ENCODE measurements at regions not wholly inside any gene's neighbourhood (a gene's known extent, or its start where the extent isn't known, plus 50 kb on each side); places are given as distances from the start of the nearest gene placed in this dataset.

GRCh38 chr16:6363896-6364607 is 968.6 kb upstream of the RBFOX1 start:
- DNase-seq (no peak), ATAC-seq (ENCODE audit: low read depth) (no peak)
- Histone ChIP-seq H3K56ac (ENCODE audit: extremely low read depth, insufficient read depth, low read length) (no peak overlapping the region), H2BK120ac (ENCODE audit: low read depth, low read length) (no peak overlapping the region), H3K79me1 (ENCODE audit: low read depth in 1 of 2, low read length in 2 of 2) (no peaks in the 10 kb centered on the region), H3K9ac (ENCODE audit: low read depth, low read length) (no peak overlapping the region), H3K27me3 (ENCODE audit: control insufficient read depth, insufficient read depth, low read length) (no peaks in the 10 kb centered on the region), H2BK5ac (ENCODE audit: low read depth, low read length, poor library complexity, severe bottlenecking) (no peak overlapping the region), H2BK15ac (ENCODE audit: low read depth, low read length) (no peak overlapping the region), H4K20me1 (ENCODE audit: insufficient read depth, low read length) (no peaks in the 10 kb centered on the region), H3K23ac (ENCODE audit: low read depth, low read length) (no peak overlapping the region), H4K8ac (ENCODE audit: low read depth in 2 of 2, low read length in 2 of 2) (no peak overlapping the region), H2BK20ac (ENCODE audit: low read depth, low read length) (no peak overlapping the region), H2AK9ac (replicated peaks; ENCODE audit: low read depth, low read length, poor library complexity) (no peak overlapping the region), H3K4me2 (ENCODE audit: low read depth, low read length) (no peak overlapping the region), H3K9me3 (ENCODE audit: control insufficient read depth, insufficient read depth, low read length) (peaks cover 2% of the 10 kb centered on the region; the same call in 1 of the 2 replicates), H3K9me1 (ENCODE audit: insufficient read depth, low read length) (no peaks in the 10 kb centered on the region), H3K27ac (ENCODE audit: insufficient read depth, low read length) (no peak overlapping the region), H4K91ac (ENCODE audit: insufficient read depth, low read depth, low read length) (no peak overlapping the region), H3K18ac (ENCODE audit: low read depth, low read length) (no peak overlapping the region), H3K36me3 (ENCODE audit: control insufficient read depth, insufficient read depth, low read length) (no peaks in the 10 kb centered on the region), H3K4ac (ENCODE audit: low read depth, low read length) (no peak overlapping the region), H3K4me1 (ENCODE audit: control insufficient read depth, insufficient read depth, low read length) (no peaks in the 10 kb centered on the region), H3K14ac (replicated peaks; ENCODE audit: low read depth, low read length) (no peak overlapping the region), H4K5ac (ENCODE audit: low read depth, low read length) (no peak overlapping the region), H2AK5ac (ENCODE audit: low read depth, low read length) (no peak overlapping the region), H3K4me3 (ENCODE audit: insufficient read depth, low read depth, low read length) (no peak overlapping the region), H2AFZ (replicated peaks; ENCODE audit: low read length, poor library complexity) (no peak overlapping the region)
- ChIA-PET CTCF (no interaction called here), POLR2A (ENCODE audit: unreplicated experiment) (no interaction called here)
- dilution Hi-C loops (cut with HindIII; ENCODE audit: low sequenced_read_pairs, unreplicated experiment), result no loop called here
- TF ChIP-seq MXI1 (IDR thresholded peaks at IDR 0.05; ENCODE audit: borderline replicate concordance, low read depth, low read length), result no peak
- intact Hi-C loops (cut with micrococcal nuclease), result no loop called here
- in situ Hi-C loops (cut with MboI; ENCODE audit: low sequenced_read_pairs), result no loop called here
- WGBS, 2 experiments (ENCODE audit: extremely low coverage in 2 of 2, insufficient read length in 1 of 2), result no CpG with 5 or more reads among the region's 6 CpGs
- BruUV-seq (replicated peaks), result no TSS peak
